Right lobe of liver (tissue), 6 donors: ENCODE measurements at regions not wholly inside any gene's neighbourhood (a gene's known extent, or its start where the extent isn't known, plus 50 kb on each side); places are given as distances from the start of the nearest gene placed in this dataset.

Source experiments
- ATAC-seq, 4 donors: fragments of 200-7000 bp; cut with Tn5 transposase; one replicate each; pipeline ENCODE4 v1.9.1; 2020; ENCODE audit warnings: mild to moderate bottlenecking in 4 of 4, moderate library complexity in 4 of 4
- DNase-seq, 3 donors: peaks; one replicate each; pipeline ENCODE4 v3.0.0-alpha.2; 2020
- H3K27ac ChIP-seq, 3 donors: fragments of 200-600 bp; one replicate each; pipeline ENCODE4 v1.8.0; 2022
- H3K27me3 ChIP-seq, 2 donors: fragments of 200-600 bp; one replicate each; pipeline ENCODE4 v1.8.0; 2022
- H3K36me3 ChIP-seq, 4 donors: fragments of 200-600 bp; sonication (generic) in 1 of 4; one replicate each; pipeline versions ENCODE4 v1.5.1 to v1.8.0; 2017 to 2022; ENCODE audit warnings: control low read depth in 1 of 4
- H3K4me1 ChIP-seq, 4 donors: fragments of 200-600 bp; sonication (generic) in 1 of 4; one replicate each; pipeline versions ENCODE4 v1.5.1 to v1.8.0; 2017 to 2022; ENCODE audit warnings: control low read depth in 1 of 4
- H3K4me3 ChIP-seq, 3 donors: fragments of 200-600 bp; one replicate each; pipeline ENCODE4 v1.8.0; 2022
- H3K9me3 ChIP-seq, 4 donors: fragments of 200-600 bp; sonication (generic) in 1 of 4; one replicate each; pipeline versions ENCODE4 v1.5.1 to v1.8.0; 2017 to 2022; ENCODE audit warnings: control low read depth in 1 of 4
- CTCF ChIP-seq, 4 donors: fragments of 200-600 bp in 3 of 4; fragments of 450-650 bp in 1 of 4; IDR thresholded peaks; one replicate each; pipeline versions ENCODE4 v1.5.1 to v1.8.0; 2016 to 2022; ENCODE audit warnings: antibody characterized with exemption in 4 of 4, mild to moderate bottlenecking in 2 of 4
- POLR2A ChIP-seq: fragments of 450-650 bp; IDR thresholded peaks from one replicate; pipeline ENCODE4 v1.6.1; 2017; ENCODE audit warnings: antibody characterized with exemption, mild to moderate bottlenecking
- WGBS: methylation state at CpG from one replicate; pipeline ENCODE4 v1.1.6; 2018; ENCODE audit warnings: low coverage, low lambda C conversion rate; ENCODE audit not compliant: insufficient coverage; ENCODE audit errors: missing lambda C conversion rate; 5-methylcytosine and 5-hydroxymethylcytosine counted together
- intact Hi-C, 2 donors: fragments of 100-400 bp; cut with DNase I; formaldehyde crosslinking; loops; one replicate each; pipeline versions ENCODE4 v1.11.2 to v1.14.1; 2022
- donor health status: DM: no; HTN: yes; CAD: no.
- donor health status: DM: no; HTN: no; CAD: no.
- donor health status: DM: no; HTN: no; CAD: no.
- donor health status: DM: no; HTN: yes; CAD: no.
- donor health status: DM: no; HTN: yes; CAD: no.

GRCh38 chr12:4036671-4037271 lies 163.6 kb upstream of the PARP11 start:
- 60% methylated on average over 9 of the region's 9 CpGs for WGBS
- intact Hi-C loops, result loop anchor here in 1 of 2 donors (5.0 kb wide), 1 partner anchor 154 kb away; no protein-coding TSS in a partner anchor
- ATAC-seq, result no peak

GRCh38 chr12:4034921-4035320 lies 161.7 kb upstream of the PARP11 start:
- intact Hi-C loops, result loop anchor here in 1 of 2 donors (5.0 kb wide), 1 partner anchor 153 kb away; no protein-coding TSS in a partner anchor
- ATAC-seq, result no peak
- 25% methylated on average over 1 of the region's 2 CpGs for WGBS
- Histone ChIP-seq H3K36me3 (no peaks in the 10 kb centered on the region), H3K27me3 (no peaks in the 10 kb centered on the region), H3K4me3 (no peak overlapping the region), H3K4me1 (no peaks in the 10 kb centered on the region), H3K27ac (no peak overlapping the region), H3K9me3 (no peaks in the 10 kb centered on the region)
- DNase-seq, result no peak
- TF ChIP-seq CTCF (IDR thresholded peaks at IDR 0.05), result no peak
- no peak for TF ChIP-seq POLR2A

More at GRCh38 chr12:4036671-4037271, 163.6 kb upstream of the PARP11 start:
- no peak for TF ChIP-seq POLR2A
- TF ChIP-seq CTCF (IDR thresholded peaks at IDR 0.05), result no peak
- no peak overlapping the region for H3K27ac ChIP-seq
- H3K4me3 ChIP-seq, result no peak overlapping the region
- no peak for DNase-seq
- no peaks in the 10 kb centered on the region for H3K4me1 ChIP-seq
- H3K27me3 ChIP-seq, result no peaks in the 10 kb centered on the region
- no peaks in the 10 kb centered on the region for H3K9me3 ChIP-seq
- no peaks in the 10 kb centered on the region for H3K36me3 ChIP-seq

- TF ChIP-seq POLR2A (no peak), CTCF (IDR thresholded peaks at IDR 0.05) (no peak)
- intact Hi-C loops, result no loop called here
- Histone ChIP-seq H3K27me3 (no peaks in the 10 kb centered on the region), H3K36me3 (no peaks in the 10 kb centered on the region), H3K4me1 (no peaks in the 10 kb centered on the region), H3K9me3 (no peaks in the 10 kb centered on the region), H3K4me3 (no peak overlapping the region), H3K27ac (no peak overlapping the region)
- 39% methylated on average over 5 of the region's 5 CpGs for WGBS
- no peak for DNase-seq
- peak in 3 of 4 donors; percentile 10 to 30 (median 14) for ATAC-seq
Observed at GRCh38 chr12:4032924-4033615, 159.9 kb upstream of the PARP11 start.

GRCh38 chr12:4031703-4032291 lies 158.6 kb upstream of the PARP11 start:
- 59% methylated on average over 20 of the region's 30 CpGs for WGBS
- DNase-seq (peak; percentile 25 to 55 (median 47)), ATAC-seq (peak; percentile 30 to 46 (median 38))
- no peaks in the 10 kb centered on the region for H3K9me3 ChIP-seq
- H3K4me3 ChIP-seq, result peak overlapping the region in 2 of 3 donors; percentile 43 to 56
- no peaks in the 10 kb centered on the region for H3K27me3 ChIP-seq
- peak overlapping the region; percentile 40 to 65 (median 54) for H3K27ac ChIP-seq
- TF ChIP-seq CTCF (IDR thresholded peaks at IDR 0.05) (no peak), POLR2A (no peak)
- no peaks in the 10 kb centered on the region for H3K36me3 ChIP-seq
- no peaks in the 10 kb centered on the region for H3K4me1 ChIP-seq
- intact Hi-C loops, result no loop called here
